ENCODE measurements at regions not wholly inside any gene's neighbourhood (a gene's known extent, or its start where the extent isn't known, plus 50 kb on each side); places are given as distances from the start of the nearest gene placed in this dataset.

- Mint-ChIP-seq H3K4me3 (ENCODE audit: unreplicated experiment) (no peak overlapping the region), H3K36me3 (ENCODE audit: low read depth) (no peaks in the 10 kb centered on the region), H3K27me3 (ENCODE audit: low read depth) (peaks cover 16% of the 10 kb centered on the region), H3K27ac (ENCODE audit: unreplicated experiment) (no peak overlapping the region), H3K9me3 (ENCODE audit: low read depth) (no peaks in the 10 kb centered on the region), H3K4me1 (ENCODE audit: low read depth) (no peaks in the 10 kb centered on the region)
- DNase-seq (ENCODE audit: low spot score): no peak
- no peak for TF ChIP-seq CTCF (IDR thresholded peaks at IDR 0.05)
Measured at GRCh38 chr18:2108591-2108990, 462.7 kb downstream of the METTL4 start.

GRCh38 chr18:2111456-2111855 is 459.8 kb downstream of the METTL4 start:
- H3K4me3 Mint-ChIP-seq (ENCODE audit: unreplicated experiment): no peak overlapping the region
- H3K27ac Mint-ChIP-seq (ENCODE audit: unreplicated experiment): no peak overlapping the region
- DNase-seq (ENCODE audit: low spot score): no peak
- peaks cover 20% of the 10 kb centered on the region for H3K27me3 Mint-ChIP-seq (ENCODE audit: low read depth)
- no peaks in the 10 kb centered on the region for H3K36me3 Mint-ChIP-seq (ENCODE audit: low read depth)
- no peak for TF ChIP-seq CTCF (IDR thresholded peaks at IDR 0.05)
- no peaks in the 10 kb centered on the region for H3K4me1 Mint-ChIP-seq (ENCODE audit: low read depth)
- H3K9me3 Mint-ChIP-seq (ENCODE audit: low read depth): no peaks in the 10 kb centered on the region

- peaks cover 20% of the 10 kb centered on the region for H3K27me3 Mint-ChIP-seq (ENCODE audit: low read depth)
- H3K4me1 Mint-ChIP-seq (ENCODE audit: low read depth): no peaks in the 10 kb centered on the region
- H3K27ac Mint-ChIP-seq (ENCODE audit: unreplicated experiment): no peak overlapping the region
- no peaks in the 10 kb centered on the region for H3K9me3 Mint-ChIP-seq (ENCODE audit: low read depth)
- H3K4me3 Mint-ChIP-seq (ENCODE audit: unreplicated experiment): no peak overlapping the region
- no peak for DNase-seq (ENCODE audit: low spot score)
- H3K36me3 Mint-ChIP-seq (ENCODE audit: low read depth): no peaks in the 10 kb centered on the region
- no peak for TF ChIP-seq CTCF (IDR thresholded peaks at IDR 0.05)
Measured at GRCh38 chr18:2112435-2113045, 458.8 kb downstream of the METTL4 start.

GRCh38 chr18:2114289-2114688 is 457.0 kb downstream of the METTL4 start:
- H3K4me3 Mint-ChIP-seq (ENCODE audit: unreplicated experiment): no peak overlapping the region
- no peak for DNase-seq (ENCODE audit: low spot score)
- TF ChIP-seq CTCF (IDR thresholded peaks at IDR 0.05): no peak
- no peaks in the 10 kb centered on the region for H3K9me3 Mint-ChIP-seq (ENCODE audit: low read depth)
- peaks cover 28% of the 10 kb centered on the region for H3K27me3 Mint-ChIP-seq (ENCODE audit: low read depth)
- H3K27ac Mint-ChIP-seq (ENCODE audit: unreplicated experiment): no peak overlapping the region
- no peaks in the 10 kb centered on the region for H3K4me1 Mint-ChIP-seq (ENCODE audit: low read depth)
- no peaks in the 10 kb centered on the region for H3K36me3 Mint-ChIP-seq (ENCODE audit: low read depth)

GRCh38 chr18:2114765-2115164 is 456.5 kb downstream of the METTL4 start:
- H3K4me1 Mint-ChIP-seq (ENCODE audit: low read depth): no peaks in the 10 kb centered on the region
- H3K9me3 Mint-ChIP-seq (ENCODE audit: low read depth): no peaks in the 10 kb centered on the region
- H3K27me3 Mint-ChIP-seq (ENCODE audit: low read depth): peaks cover 32% of the 10 kb centered on the region
- DNase-seq (ENCODE audit: low spot score): no peak
- no peak overlapping the region for H3K27ac Mint-ChIP-seq (ENCODE audit: unreplicated experiment)
- no peak for TF ChIP-seq CTCF (IDR thresholded peaks at IDR 0.05)
- no peak overlapping the region for H3K4me3 Mint-ChIP-seq (ENCODE audit: unreplicated experiment)
- no peaks in the 10 kb centered on the region for H3K36me3 Mint-ChIP-seq (ENCODE audit: low read depth)
